ENCODE measurements at regions not wholly inside any gene's neighbourhood (a gene's known extent, or its start where the extent isn't known, plus 50 kb on each side); places are given as distances from the start of the nearest gene placed in this dataset.

DNA sequence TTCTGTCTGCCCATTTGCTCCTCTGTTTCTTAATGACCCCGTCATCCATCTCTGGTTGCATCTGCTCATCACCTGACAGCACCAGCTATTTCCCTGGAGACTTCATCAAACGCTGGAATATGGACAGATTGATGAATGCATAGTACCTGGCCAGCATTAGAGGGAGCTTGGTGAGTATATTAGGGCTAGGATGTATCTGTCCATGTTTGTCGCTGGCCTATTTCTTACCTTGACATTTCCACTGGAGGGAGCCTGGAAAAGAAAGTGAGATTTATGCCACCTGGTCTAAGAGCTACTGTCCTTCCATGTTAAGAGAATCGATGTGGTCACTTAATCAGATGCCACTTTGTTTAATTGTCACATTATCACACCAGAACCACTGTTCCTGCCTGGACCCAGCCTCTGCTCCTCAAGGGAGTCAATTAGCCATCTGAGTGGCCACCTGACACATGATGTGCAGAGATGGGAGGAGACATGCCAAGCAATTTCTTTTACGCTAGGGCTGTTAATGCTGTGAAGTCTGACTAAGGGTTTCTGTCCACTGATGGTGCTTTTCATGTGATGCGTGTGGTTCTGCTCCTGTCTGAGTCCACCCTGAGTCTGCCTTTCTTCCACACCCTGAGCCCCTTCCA lies 75.3 kb upstream of the SFSWAP start:
- H3K27ac Mint-ChIP-seq, result no peak overlapping the region
- TF ChIP-seq, protein P1, sequence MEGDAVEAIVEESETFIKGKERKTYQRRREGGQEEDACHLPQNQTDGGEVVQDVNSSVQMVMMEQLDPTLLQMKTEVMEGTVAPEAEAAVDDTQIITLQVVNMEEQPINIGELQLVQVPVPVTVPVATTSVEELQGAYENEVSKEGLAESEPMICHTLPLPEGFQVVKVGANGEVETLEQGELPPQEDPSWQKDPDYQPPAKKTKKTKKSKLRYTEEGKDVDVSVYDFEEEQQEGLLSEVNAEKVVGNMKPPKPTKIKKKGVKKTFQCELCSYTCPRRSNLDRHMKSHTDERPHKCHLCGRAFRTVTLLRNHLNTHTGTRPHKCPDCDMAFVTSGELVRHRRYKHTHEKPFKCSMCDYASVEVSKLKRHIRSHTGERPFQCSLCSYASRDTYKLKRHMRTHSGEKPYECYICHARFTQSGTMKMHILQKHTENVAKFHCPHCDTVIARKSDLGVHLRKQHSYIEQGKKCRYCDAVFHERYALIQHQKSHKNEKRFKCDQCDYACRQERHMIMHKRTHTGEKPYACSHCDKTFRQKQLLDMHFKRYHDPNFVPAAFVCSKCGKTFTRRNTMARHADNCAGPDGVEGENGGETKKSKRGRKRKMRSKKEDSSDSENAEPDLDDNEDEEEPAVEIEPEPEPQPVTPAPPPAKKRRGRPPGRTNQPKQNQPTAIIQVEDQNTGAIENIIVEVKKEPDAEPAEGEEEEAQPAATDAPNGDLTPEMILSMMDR (IDR thresholded peaks at IDR 0.05), result no peak
- no peak for DNase-seq
- no peaks in the 10 kb centered on the region for H3K4me1 Mint-ChIP-seq (ENCODE audit: low read depth)
- H3K9me3 Mint-ChIP-seq, result peaks cover 6% of the 10 kb centered on the region; the same call in 1 of the 2 replicates
- no peak overlapping the region for H3K4me3 Mint-ChIP-seq
- H3K27me3 Mint-ChIP-seq (ENCODE audit: insufficient read depth), result peaks cover 2% of the 10 kb centered on the region; the same call in 1 of the 2 replicates
- no peaks in the 10 kb centered on the region for H3K36me3 Mint-ChIP-seq (ENCODE audit: low read depth)

DNA sequence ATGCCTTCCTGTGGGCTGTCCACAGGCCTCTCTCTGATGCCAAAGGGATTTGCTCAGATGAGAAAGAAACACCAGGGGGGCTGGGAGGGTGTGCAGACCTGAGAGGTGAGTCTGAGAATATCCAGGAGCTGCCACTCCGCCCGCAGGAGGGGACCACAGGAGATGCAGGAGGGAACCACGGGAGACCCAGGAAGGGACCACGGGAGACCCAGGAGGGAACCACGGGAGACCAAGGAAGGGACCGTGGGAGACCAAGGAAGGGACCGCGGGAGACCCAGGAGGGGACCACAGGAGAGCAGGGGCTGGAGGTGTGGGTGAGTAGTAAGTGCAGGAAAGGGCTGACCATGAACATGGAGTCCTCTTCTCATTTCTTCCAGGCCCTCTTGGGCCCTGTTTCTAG lies 74.6 kb upstream of the SFSWAP start:
- TF ChIP-seq, protein P1 (IDR thresholded peaks at IDR 0.05), result no peak
- Mint-ChIP-seq H3K4me1 (ENCODE audit: low read depth) (no peaks in the 10 kb centered on the region), H3K36me3 (ENCODE audit: low read depth) (no peaks in the 10 kb centered on the region), H3K27me3 (ENCODE audit: insufficient read depth) (peaks cover 2% of the 10 kb centered on the region; the same call in 1 of the 2 replicates), H3K9me3 (peaks cover 6% of the 10 kb centered on the region; the same call in 1 of the 2 replicates), H3K27ac (no peak overlapping the region), H3K4me3 (no peak overlapping the region)
- DNase-seq, result no peak

DNA sequence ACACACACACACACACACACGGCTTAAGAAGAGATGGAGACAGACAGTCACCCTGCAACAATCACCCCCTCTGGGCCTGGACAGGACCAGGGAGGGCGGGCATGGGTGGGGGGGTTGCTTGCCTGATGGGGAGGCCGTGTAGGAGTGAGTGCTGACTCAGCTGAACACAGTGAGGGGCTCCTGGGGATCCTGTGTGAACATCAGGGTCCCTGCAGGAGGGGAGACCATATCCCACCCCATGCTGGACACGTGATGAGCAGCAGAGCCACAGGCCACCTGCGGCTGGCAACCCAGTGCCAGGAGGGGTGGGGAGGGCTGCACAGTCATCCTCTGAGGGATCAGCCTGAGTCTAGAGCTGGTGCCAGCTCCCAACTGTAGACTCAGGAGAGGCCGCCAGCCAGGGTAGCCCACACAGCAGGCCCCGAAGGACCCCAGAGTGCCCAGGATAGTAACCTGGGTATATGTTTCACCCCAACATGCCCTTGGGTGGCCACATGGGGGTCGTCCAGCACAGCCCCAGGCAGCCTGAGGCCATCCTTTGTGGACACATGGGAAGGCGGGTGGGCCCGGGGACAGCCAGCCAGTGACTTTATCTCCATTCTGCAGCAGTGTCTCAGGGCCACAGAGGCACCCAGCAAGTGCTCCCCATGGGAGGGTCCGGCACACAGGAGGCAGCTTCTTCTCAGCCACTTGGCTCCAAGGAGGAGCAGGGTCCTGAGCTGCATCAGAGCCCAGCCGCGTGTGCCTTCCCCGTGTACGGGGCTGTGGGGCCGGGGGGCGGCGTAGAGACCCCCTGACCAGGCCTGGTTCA lies 73.7 kb upstream of the SFSWAP start:
- TF ChIP-seq, protein P1 (IDR thresholded peaks at IDR 0.05), result no peak
- peaks cover 2% of the 10 kb centered on the region; the same call in 1 of the 2 replicates for H3K27me3 Mint-ChIP-seq (ENCODE audit: insufficient read depth)
- no peaks in the 10 kb centered on the region for H3K36me3 Mint-ChIP-seq (ENCODE audit: low read depth)
- no peak overlapping the region for H3K4me3 Mint-ChIP-seq
- no peaks in the 10 kb centered on the region for H3K4me1 Mint-ChIP-seq (ENCODE audit: low read depth)
- no peak for DNase-seq
- no peak overlapping the region for H3K27ac Mint-ChIP-seq
- peaks cover 6% of the 10 kb centered on the region; the same call in 1 of the 2 replicates for H3K9me3 Mint-ChIP-seq

DNA sequence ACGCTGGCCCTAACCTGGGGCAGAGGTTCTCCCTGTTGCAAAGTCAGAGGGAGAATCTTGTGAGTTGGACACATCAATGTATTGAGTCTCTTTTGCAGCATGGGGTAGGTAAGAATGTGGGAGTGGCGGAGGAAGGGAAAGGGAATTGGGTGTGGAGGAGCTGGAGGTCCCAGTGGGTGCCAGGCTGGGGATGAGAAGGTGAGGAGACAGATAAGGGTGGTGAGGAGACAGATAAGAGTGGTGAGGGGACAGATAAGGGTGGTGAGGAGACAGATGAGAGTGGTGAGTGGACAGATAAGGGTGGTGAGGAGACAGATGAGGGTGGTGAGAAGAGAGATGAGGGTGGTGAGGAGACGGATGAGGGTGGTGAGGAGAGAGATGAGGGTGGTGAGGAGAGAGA lies 72.9 kb upstream of the SFSWAP start:
- Mint-ChIP-seq H3K27ac (no peak overlapping the region), H3K36me3 (ENCODE audit: low read depth) (no peaks in the 10 kb centered on the region), H3K9me3 (peaks cover 6% of the 10 kb centered on the region; the same call in 1 of the 2 replicates), H3K27me3 (ENCODE audit: insufficient read depth) (peaks cover 2% of the 10 kb centered on the region; the same call in 1 of the 2 replicates), H3K4me3 (no peak overlapping the region), H3K4me1 (ENCODE audit: low read depth) (no peaks in the 10 kb centered on the region)
- TF ChIP-seq, protein P1 (IDR thresholded peaks at IDR 0.05), result no peak
- no peak for DNase-seq

DNA sequence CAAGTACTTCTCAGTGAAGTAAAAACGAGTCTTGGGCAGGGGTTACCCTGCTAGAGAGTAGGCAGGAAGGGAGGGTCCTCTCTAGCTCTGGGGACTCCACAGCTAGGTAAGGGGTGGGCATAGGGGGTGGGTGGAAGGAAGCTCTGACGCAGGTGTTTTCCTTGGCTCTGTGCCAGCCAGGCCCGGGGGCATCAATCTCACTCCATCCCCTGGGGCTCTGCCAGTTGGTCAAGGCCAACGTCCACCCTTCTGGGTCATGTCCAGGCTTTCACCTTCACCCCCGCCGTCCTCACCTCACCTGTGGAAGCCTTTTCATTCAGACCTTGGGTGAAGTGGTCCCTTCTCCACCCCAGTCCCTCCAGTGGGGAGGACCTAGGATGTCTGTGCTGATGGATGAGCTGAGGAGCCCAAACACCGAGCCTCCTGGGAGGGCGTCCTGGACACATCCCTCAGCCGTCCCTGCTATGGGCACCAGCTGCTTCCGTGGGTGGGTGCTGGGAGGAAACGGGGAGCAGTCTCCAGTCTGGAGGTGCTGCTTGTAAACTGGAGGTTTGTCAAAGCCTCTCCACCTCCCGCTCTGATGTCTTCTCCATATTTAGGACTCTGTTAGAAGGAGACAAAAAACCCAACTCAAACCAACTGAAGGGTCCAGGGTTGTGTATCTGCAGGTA lies 71.5 kb upstream of the SFSWAP start:
- H3K27ac Mint-ChIP-seq, result no peak overlapping the region

More for the DNA sequence above, 71.5 kb upstream of the SFSWAP start:
- H3K4me3 Mint-ChIP-seq, result no peak overlapping the region
- TF ChIP-seq, protein P1 (IDR thresholded peaks at IDR 0.05), result no peak
- H3K4me1 Mint-ChIP-seq (ENCODE audit: low read depth), result no peaks in the 10 kb centered on the region
- H3K27me3 Mint-ChIP-seq (ENCODE audit: insufficient read depth), result peaks cover 4% of the 10 kb centered on the region
- no peaks in the 10 kb centered on the region for H3K36me3 Mint-ChIP-seq (ENCODE audit: low read depth)
- H3K9me3 Mint-ChIP-seq, result peaks cover 6% of the 10 kb centered on the region; the same call in 1 of the 2 replicates
- DNase-seq, result no peak
